ENCODE measurements at regions not wholly inside any gene's neighbourhood (a gene's known extent, or its start where the extent isn't known, plus 50 kb on each side); places are given as distances from the start of the nearest gene placed in this dataset.

DNA sequence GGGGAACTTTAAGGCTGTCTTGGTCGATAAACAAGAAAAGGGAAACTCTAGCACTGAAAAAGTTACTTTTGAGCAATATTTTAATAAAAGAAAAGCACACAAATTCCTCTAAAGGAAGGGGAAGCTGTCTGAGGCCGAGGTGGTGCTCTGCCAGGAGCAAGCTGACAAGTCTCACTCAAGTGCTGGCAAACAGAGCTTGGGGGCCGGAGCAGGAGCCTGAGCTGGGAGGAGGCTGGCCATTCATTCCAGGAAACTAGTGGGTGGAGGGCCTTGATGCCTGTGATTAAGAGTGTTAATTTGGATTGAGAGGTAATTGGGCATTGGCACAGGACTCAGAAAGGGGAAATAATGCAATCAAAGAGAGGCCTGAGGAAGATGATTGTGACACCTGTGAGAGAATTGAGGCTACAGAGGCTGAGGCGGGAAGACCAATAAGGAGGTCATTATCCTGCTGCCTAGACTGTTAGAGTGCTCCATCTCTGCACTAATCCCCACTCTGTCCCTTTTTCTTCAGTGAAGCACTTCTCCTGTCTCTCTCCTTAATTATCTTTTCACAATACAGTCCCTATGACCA, 154.9 kb upstream of the COL1A2 start:
- no peak overlapping the region for H3K27ac ChIP-seq (ENCODE audit: low read length)
- no peaks in the 10 kb centered on the region for H3K9me3 ChIP-seq (ENCODE audit: low read length)
- TF ChIP-seq MXI1 (conservative IDR thresholded peaks at IDR 0.05; ENCODE audit: poor library complexity, severe bottlenecking), result no peak
- TF ChIP-seq SMC3 (conservative IDR thresholded peaks at IDR 0.05; ENCODE audit: poor library complexity), result no peak
- no peak for TF ChIP-seq EP300 (conservative IDR thresholded peaks at IDR 0.05; ENCODE audit: poor library complexity, severe bottlenecking)
- no peak for TF ChIP-seq EZH2 (IDR thresholded peaks at IDR 0.05; ENCODE audit: borderline replicate concordance, insufficient read depth, low read length, poor library complexity, severe bottlenecking)
- TF ChIP-seq, protein P1, sequence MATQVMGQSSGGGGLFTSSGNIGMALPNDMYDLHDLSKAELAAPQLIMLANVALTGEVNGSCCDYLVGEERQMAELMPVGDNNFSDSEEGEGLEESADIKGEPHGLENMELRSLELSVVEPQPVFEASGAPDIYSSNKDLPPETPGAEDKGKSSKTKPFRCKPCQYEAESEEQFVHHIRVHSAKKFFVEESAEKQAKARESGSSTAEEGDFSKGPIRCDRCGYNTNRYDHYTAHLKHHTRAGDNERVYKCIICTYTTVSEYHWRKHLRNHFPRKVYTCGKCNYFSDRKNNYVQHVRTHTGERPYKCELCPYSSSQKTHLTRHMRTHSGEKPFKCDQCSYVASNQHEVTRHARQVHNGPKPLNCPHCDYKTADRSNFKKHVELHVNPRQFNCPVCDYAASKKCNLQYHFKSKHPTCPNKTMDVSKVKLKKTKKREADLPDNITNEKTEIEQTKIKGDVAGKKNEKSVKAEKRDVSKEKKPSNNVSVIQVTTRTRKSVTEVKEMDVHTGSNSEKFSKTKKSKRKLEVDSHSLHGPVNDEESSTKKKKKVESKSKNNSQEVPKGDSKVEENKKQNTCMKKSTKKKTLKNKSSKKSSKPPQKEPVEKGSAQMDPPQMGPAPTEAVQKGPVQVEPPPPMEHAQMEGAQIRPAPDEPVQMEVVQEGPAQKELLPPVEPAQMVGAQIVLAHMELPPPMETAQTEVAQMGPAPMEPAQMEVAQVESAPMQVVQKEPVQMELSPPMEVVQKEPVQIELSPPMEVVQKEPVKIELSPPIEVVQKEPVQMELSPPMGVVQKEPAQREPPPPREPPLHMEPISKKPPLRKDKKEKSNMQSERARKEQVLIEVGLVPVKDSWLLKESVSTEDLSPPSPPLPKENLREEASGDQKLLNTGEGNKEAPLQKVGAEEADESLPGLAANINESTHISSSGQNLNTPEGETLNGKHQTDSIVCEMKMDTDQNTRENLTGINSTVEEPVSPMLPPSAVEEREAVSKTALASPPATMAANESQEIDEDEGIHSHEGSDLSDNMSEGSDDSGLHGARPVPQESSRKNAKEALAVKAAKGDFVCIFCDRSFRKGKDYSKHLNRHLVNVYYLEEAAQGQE (IDR thresholded peaks at IDR 0.05; ENCODE audit: borderline replicate concordance), result no peak
- no peak for TF ChIP-seq POLR2AphosphoS5 (IDR thresholded peaks at IDR 0.05)
- TF ChIP-seq, protein P2, sequence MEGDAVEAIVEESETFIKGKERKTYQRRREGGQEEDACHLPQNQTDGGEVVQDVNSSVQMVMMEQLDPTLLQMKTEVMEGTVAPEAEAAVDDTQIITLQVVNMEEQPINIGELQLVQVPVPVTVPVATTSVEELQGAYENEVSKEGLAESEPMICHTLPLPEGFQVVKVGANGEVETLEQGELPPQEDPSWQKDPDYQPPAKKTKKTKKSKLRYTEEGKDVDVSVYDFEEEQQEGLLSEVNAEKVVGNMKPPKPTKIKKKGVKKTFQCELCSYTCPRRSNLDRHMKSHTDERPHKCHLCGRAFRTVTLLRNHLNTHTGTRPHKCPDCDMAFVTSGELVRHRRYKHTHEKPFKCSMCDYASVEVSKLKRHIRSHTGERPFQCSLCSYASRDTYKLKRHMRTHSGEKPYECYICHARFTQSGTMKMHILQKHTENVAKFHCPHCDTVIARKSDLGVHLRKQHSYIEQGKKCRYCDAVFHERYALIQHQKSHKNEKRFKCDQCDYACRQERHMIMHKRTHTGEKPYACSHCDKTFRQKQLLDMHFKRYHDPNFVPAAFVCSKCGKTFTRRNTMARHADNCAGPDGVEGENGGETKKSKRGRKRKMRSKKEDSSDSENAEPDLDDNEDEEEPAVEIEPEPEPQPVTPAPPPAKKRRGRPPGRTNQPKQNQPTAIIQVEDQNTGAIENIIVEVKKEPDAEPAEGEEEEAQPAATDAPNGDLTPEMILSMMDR (IDR thresholded peaks at IDR 0.05; ENCODE audit: poor library complexity, severe bottlenecking), result no peak
- no peak for TF ChIP-seq RAD21 (conservative IDR thresholded peaks at IDR 0.05)
- no peak for TF ChIP-seq TAF1 (IDR thresholded peaks at IDR 0.05; ENCODE audit: low read depth)
- no peak overlapping the region for H3K4me3 ChIP-seq (ENCODE audit: low read length)
- H3K9me2 ChIP-seq (ENCODE audit: insufficient read depth, low read length), result no peaks in the 10 kb centered on the region
- no peaks in the 10 kb centered on the region for H3F3A ChIP-seq (ENCODE audit: insufficient read depth, low read length, poor library complexity, severe bottlenecking)
- H3K4me2 ChIP-seq (ENCODE audit: low read length), result no peak overlapping the region
- no peak overlapping the region for H2AFZ ChIP-seq (ENCODE audit: low read depth, low read length)
- no peaks in the 10 kb centered on the region for H3K27me3 ChIP-seq (ENCODE audit: insufficient read depth, low read depth, low read length)
- H3K9ac ChIP-seq (ENCODE audit: low read length), result no peak overlapping the region
- H3K79me2 ChIP-seq (replicated peaks; ENCODE audit: insufficient read depth, low read length), result no peaks in the 10 kb centered on the region
- no peaks in the 10 kb centered on the region for H4K20me1 ChIP-seq (ENCODE audit: insufficient read depth)
- H3K36me3 ChIP-seq (ENCODE audit: insufficient read depth, low read length), result no peaks in the 10 kb centered on the region

DNA sequence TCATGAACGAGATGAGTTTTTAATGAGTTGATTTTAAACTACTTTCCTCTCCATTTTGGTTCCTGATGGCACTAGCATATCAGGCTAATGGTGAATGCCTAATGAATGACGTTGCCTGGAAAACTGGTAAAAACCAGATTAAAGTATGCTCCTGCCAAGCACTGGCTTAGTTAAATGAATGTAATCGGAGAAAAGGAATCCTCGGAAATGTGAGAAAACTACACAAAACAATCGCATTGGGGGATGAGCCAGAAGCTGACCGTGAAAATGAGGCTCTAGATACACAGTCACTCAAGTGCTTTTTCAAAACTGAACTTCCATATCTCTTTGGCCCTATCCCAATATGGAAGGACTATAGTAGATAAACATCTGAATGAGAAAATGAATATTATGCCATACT, 153.8 kb upstream of the COL1A2 start:
- no peak overlapping the region for H3K9ac ChIP-seq (ENCODE audit: low read length)
- no peak overlapping the region for H3K4me2 ChIP-seq (ENCODE audit: low read length)

More for the DNA sequence above, 153.8 kb upstream of the COL1A2 start:
- H3K36me3 ChIP-seq (ENCODE audit: insufficient read depth, low read length), result no peaks in the 10 kb centered on the region
- H3K4me3 ChIP-seq (ENCODE audit: low read length), result no peak overlapping the region
- H3K27me3 ChIP-seq (ENCODE audit: insufficient read depth, low read depth, low read length), result no peaks in the 10 kb centered on the region
- TF ChIP-seq, protein P2 (IDR thresholded peaks at IDR 0.05; ENCODE audit: poor library complexity, severe bottlenecking), result no peak
- no peak for TF ChIP-seq RAD21 (conservative IDR thresholded peaks at IDR 0.05)
- TF ChIP-seq SMC3 (conservative IDR thresholded peaks at IDR 0.05; ENCODE audit: poor library complexity), result no peak
- TF ChIP-seq POLR2AphosphoS5 (IDR thresholded peaks at IDR 0.05), result no peak
- TF ChIP-seq EZH2 (IDR thresholded peaks at IDR 0.05; ENCODE audit: borderline replicate concordance, insufficient read depth, low read length, poor library complexity, severe bottlenecking), result no peak
- TF ChIP-seq, protein P1 (IDR thresholded peaks at IDR 0.05; ENCODE audit: borderline replicate concordance), result no peak
- TF ChIP-seq EP300 (conservative IDR thresholded peaks at IDR 0.05; ENCODE audit: poor library complexity, severe bottlenecking), result no peak
- no peak for TF ChIP-seq TAF1 (IDR thresholded peaks at IDR 0.05; ENCODE audit: low read depth)
- no peak for TF ChIP-seq MXI1 (conservative IDR thresholded peaks at IDR 0.05; ENCODE audit: poor library complexity, severe bottlenecking)
- H2AFZ ChIP-seq (ENCODE audit: low read depth, low read length), result no peak overlapping the region
- H3K9me3 ChIP-seq (ENCODE audit: low read length), result no peaks in the 10 kb centered on the region
- no peaks in the 10 kb centered on the region for H3F3A ChIP-seq (ENCODE audit: insufficient read depth, low read length, poor library complexity, severe bottlenecking)
- no peak overlapping the region for H3K27ac ChIP-seq (ENCODE audit: low read length)
- H3K79me2 ChIP-seq (replicated peaks; ENCODE audit: insufficient read depth, low read length), result no peaks in the 10 kb centered on the region
- H3K9me2 ChIP-seq (ENCODE audit: insufficient read depth, low read length), result no peaks in the 10 kb centered on the region
- H4K20me1 ChIP-seq (ENCODE audit: insufficient read depth), result no peaks in the 10 kb centered on the region
